GM12872 (cell line): ENCODE measurements at regions not wholly inside any gene's neighbourhood (a gene's known extent, or its start where the extent isn't known, plus 50 kb on each side); places are given as distances from the start of the nearest gene placed in this dataset.

Source experiments
- CTCF ChIP-seq: IDR thresholded peaks from 3 replicates; pipeline ENCODE4 v1.5.1; 2011; ENCODE audit warnings: low read depth, mild to moderate bottlenecking, low read length, moderate library complexity; ENCODE audit not compliant: insufficient read depth

- TF ChIP-seq CTCF: no peak
Observed at GRCh38 chr14:89484051-89484844, 67.2 kb upstream of the FOXN3 start.

- TF ChIP-seq CTCF: no peak
Observed at GRCh38 chr14:89481196-89481595, 64.2 kb upstream of the FOXN3 start.

GRCh38 chr14:89480278-89480677 lies 63.2 kb upstream of the FOXN3 start:
- TF ChIP-seq CTCF: no peak

GRCh38 chr14:89479802-89480201 lies 62.8 kb upstream of the FOXN3 start:
- TF ChIP-seq CTCF: no peak

- no peak for TF ChIP-seq CTCF
Observed at GRCh38 chr14:89477391-89477790, 60.4 kb upstream of the FOXN3 start.

GRCh38 chr14:89476354-89476896 lies 59.4 kb upstream of the FOXN3 start:
- TF ChIP-seq CTCF: no peak

- TF ChIP-seq CTCF: no peak
Observed at GRCh38 chr14:89474464-89474863, 57.4 kb upstream of the FOXN3 start.
